Omental fat pad (tissue), 3 donors: ENCODE measurements at regions not wholly inside any gene's neighbourhood (a gene's known extent, or its start where the extent isn't known, plus 50 kb on each side); places are given as distances from the start of the nearest gene placed in this dataset.

Experiments
- ATAC-seq: fragments of 150-250 bp; one replicate; pipeline ENCODE4 v1.9.1; 2016; ENCODE audit warnings: mild to moderate bottlenecking, moderate library complexity; ENCODE audit not compliant: low FRiP score
- DNase-seq: peaks from one replicate; pipeline ENCODE4 v3.0.0-alpha.2; 2019; ENCODE audit warnings: low spot score
- CTCF ChIP-seq, 3 donors: fragments of 450-650 bp; IDR thresholded peaks; one replicate each; pipeline ENCODE4 v1.5.1; 2016 to 2017; ENCODE audit warnings: antibody characterized with exemption in 3 of 3, mild to moderate bottlenecking in 3 of 3, moderate library complexity in 2 of 3

GRCh38 chr18:75586130-75586889, 158.8 kb upstream of the SMIM21 start:
- DNase-seq (no peak), ATAC-seq (no peak)
- no peak for TF ChIP-seq CTCF (IDR thresholded peaks at IDR 0.05)

GRCh38 chr18:75582940-75583339, 155.4 kb upstream of the SMIM21 start:
- no peak for TF ChIP-seq CTCF (IDR thresholded peaks at IDR 0.05)
- ATAC-seq (no peak), DNase-seq (no peak)

DNA sequence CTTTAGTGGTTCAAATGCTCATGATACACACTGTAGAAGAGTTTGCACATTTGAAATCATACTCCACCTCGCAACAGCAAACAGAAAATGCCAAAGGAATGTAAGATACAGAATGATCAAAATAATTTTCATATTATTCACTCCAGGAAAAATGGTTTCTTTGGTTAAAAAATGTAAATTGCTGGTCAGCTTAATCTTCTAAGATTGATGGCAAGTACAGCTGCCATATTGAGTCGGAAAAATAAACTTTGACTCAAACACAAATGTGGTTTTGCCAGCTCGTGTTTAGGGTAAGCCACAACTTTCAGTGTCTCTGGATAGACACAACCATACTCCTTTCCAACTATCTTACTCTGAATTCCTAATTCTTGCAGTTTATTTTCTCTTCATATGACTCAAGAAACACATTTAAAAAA, 154.9 kb upstream of the SMIM21 start:
- no peak for TF ChIP-seq CTCF (IDR thresholded peaks at IDR 0.05)
- no peak for ATAC-seq
- no peak for DNase-seq

GRCh38 chr18:75581336-75582131, 154.0 kb upstream of the SMIM21 start:
- ATAC-seq (no peak), DNase-seq (no peak)
- no peak for TF ChIP-seq CTCF (IDR thresholded peaks at IDR 0.05)

GRCh38 chr18:75574187-75574586, 146.7 kb upstream of the SMIM21 start:
- ATAC-seq (no peak), DNase-seq (no peak)
- TF ChIP-seq CTCF (IDR thresholded peaks at IDR 0.05), result no peak

GRCh38 chr18:75563150-75563549, 135.6 kb upstream of the SMIM21 start:
- ATAC-seq (no peak), DNase-seq (no peak)
- TF ChIP-seq CTCF (IDR thresholded peaks at IDR 0.05), result no peak
